Activated T-cell treated with anti-CD3 and anti-CD28 coated beads, Interleukin-2, amount 50 U/mL, for 4 hours (primary cell): ENCODE measurements at regions not wholly inside any gene's neighbourhood (a gene's known extent, or its start where the extent isn't known, plus 50 kb on each side); places are given as distances from the start of the nearest gene placed in this dataset.

Experiments
- ATAC-seq, 2 donors: fragments of 200-7000 bp; cut with Tn5 transposase; one replicate each; pipeline ENCODE4 v1.10.0; 2021
- DNase-seq: peaks from one replicate; pipeline ENCODE4 v3.0.0-alpha.2; 2020
- H3K27me3 Mint-ChIP-seq: one replicate; pipeline ENCODE4 v1.8.0; 2021; ENCODE audit warnings: low read depth, mixed read lengths
- H3K36me3 Mint-ChIP-seq: one replicate; pipeline ENCODE4 v1.8.0; 2022; ENCODE audit warnings: mixed read lengths; ENCODE audit not compliant: insufficient read depth
- H3K4me1 Mint-ChIP-seq: one replicate; pipeline ENCODE4 v1.8.0; 2021; ENCODE audit warnings: low read depth, mixed read lengths
- H3K4me3 Mint-ChIP-seq: one replicate; pipeline ENCODE4 v1.8.0; 2021; ENCODE audit warnings: mild to moderate bottlenecking, moderate library complexity, mixed read lengths
- H3K9me3 Mint-ChIP-seq: one replicate; pipeline ENCODE4 v1.8.0; 2021; ENCODE audit warnings: mixed read lengths

GRCh38 chr4:30471861-30472260, 248.3 kb upstream of the PCDH7 start:
- H3K4me3 Mint-ChIP-seq = no peak overlapping the region
- no peak for DNase-seq

GRCh38 chr4:30473225-30473624, 246.9 kb upstream of the PCDH7 start:
- Mint-ChIP-seq H3K4me3 (no peak overlapping the region), H3K36me3 (no peaks in the 10 kb centered on the region), H3K9me3 (peaks cover 4% of the 10 kb centered on the region), H3K27me3 (no peaks in the 10 kb centered on the region), H3K4me1 (no peaks in the 10 kb centered on the region)
- no peak for DNase-seq
- no peak for ATAC-seq

More at GRCh38 chr4:30471861-30472260, 248.3 kb upstream of the PCDH7 start:
- H3K27me3 Mint-ChIP-seq = no peaks in the 10 kb centered on the region
- H3K9me3 Mint-ChIP-seq = peaks cover 4% of the 10 kb centered on the region
- no peak for ATAC-seq
- H3K36me3 Mint-ChIP-seq = no peaks in the 10 kb centered on the region
- no peaks in the 10 kb centered on the region for H3K4me1 Mint-ChIP-seq

- Mint-ChIP-seq H3K4me3 (no peak overlapping the region), H3K36me3 (no peaks in the 10 kb centered on the region), H3K4me1 (no peaks in the 10 kb centered on the region), H3K27me3 (no peaks in the 10 kb centered on the region), H3K9me3 (peaks cover 25% of the 10 kb centered on the region)
- ATAC-seq = no peak
- no peak for DNase-seq
Observed at GRCh38 chr4:30495251-30495650, 224.9 kb upstream of the PCDH7 start.

GRCh38 chr4:30495651-30496310, 224.4 kb upstream of the PCDH7 start:
- Mint-ChIP-seq H3K36me3 (no peaks in the 10 kb centered on the region), H3K4me3 (no peak overlapping the region), H3K9me3 (peaks cover 25% of the 10 kb centered on the region), H3K4me1 (no peaks in the 10 kb centered on the region), H3K27me3 (no peaks in the 10 kb centered on the region)
- ATAC-seq (no peak), DNase-seq (no peak)

GRCh38 chr4:30511751-30512150, 208.4 kb upstream of the PCDH7 start:
- ATAC-seq (no peak), DNase-seq (no peak)
- Mint-ChIP-seq H3K4me3 (no peak overlapping the region), H3K4me1 (no peaks in the 10 kb centered on the region), H3K27me3 (no peaks in the 10 kb centered on the region), H3K9me3 (peaks cover 4% of the 10 kb centered on the region), H3K36me3 (no peaks in the 10 kb centered on the region)

- no peaks in the 10 kb centered on the region for H3K36me3 Mint-ChIP-seq
- no peaks in the 10 kb centered on the region for H3K27me3 Mint-ChIP-seq
- DNase-seq (no peak), ATAC-seq (no peak)
- no peaks in the 10 kb centered on the region for H3K4me1 Mint-ChIP-seq
- peaks cover 7% of the 10 kb centered on the region for H3K9me3 Mint-ChIP-seq
- no peak overlapping the region for H3K4me3 Mint-ChIP-seq
Observed at GRCh38 chr4:30518211-30518610, 202.0 kb upstream of the PCDH7 start.

GRCh38 chr4:30525662-30526315, 194.4 kb upstream of the PCDH7 start:
- H3K4me1 Mint-ChIP-seq = no peaks in the 10 kb centered on the region
- no peak for DNase-seq
- H3K9me3 Mint-ChIP-seq = peaks cover 12% of the 10 kb centered on the region
- H3K4me3 Mint-ChIP-seq = no peak overlapping the region
- no peak for ATAC-seq
- H3K27me3 Mint-ChIP-seq = no peaks in the 10 kb centered on the region
- H3K36me3 Mint-ChIP-seq = no peaks in the 10 kb centered on the region

GRCh38 chr4:30535255-30535654, 184.9 kb upstream of the PCDH7 start:
- ATAC-seq (no peak), DNase-seq (no peak)
- H3K4me3 Mint-ChIP-seq = no peak overlapping the region

GRCh38 chr4:30536231-30536630, 183.9 kb upstream of the PCDH7 start:
- Mint-ChIP-seq H3K4me1 (no peaks in the 10 kb centered on the region), H3K4me3 (no peak overlapping the region), H3K36me3 (no peaks in the 10 kb centered on the region), H3K27me3 (no peaks in the 10 kb centered on the region), H3K9me3 (peaks cover 18% of the 10 kb centered on the region)
- no peak for ATAC-seq
- no peak for DNase-seq

More at GRCh38 chr4:30535255-30535654, 184.9 kb upstream of the PCDH7 start:
- H3K4me1 Mint-ChIP-seq = no peaks in the 10 kb centered on the region
- peaks cover 16% of the 10 kb centered on the region for H3K9me3 Mint-ChIP-seq
- no peaks in the 10 kb centered on the region for H3K27me3 Mint-ChIP-seq
- no peaks in the 10 kb centered on the region for H3K36me3 Mint-ChIP-seq

GRCh38 chr4:30537456-30537855, 182.7 kb upstream of the PCDH7 start:
- Mint-ChIP-seq H3K27me3 (no peaks in the 10 kb centered on the region), H3K4me3 (no peak overlapping the region), H3K36me3 (no peaks in the 10 kb centered on the region), H3K9me3 (peaks cover 18% of the 10 kb centered on the region), H3K4me1 (no peaks in the 10 kb centered on the region)
- no peak for DNase-seq
- ATAC-seq = no peak

GRCh38 chr4:30538794-30539193, 181.4 kb upstream of the PCDH7 start:
- H3K4me1 Mint-ChIP-seq = no peaks in the 10 kb centered on the region

GRCh38 chr4:30543057-30543456, 177.1 kb upstream of the PCDH7 start:
- H3K36me3 Mint-ChIP-seq = no peaks in the 10 kb centered on the region
- ATAC-seq = no peak
- no peak for DNase-seq
- H3K4me3 Mint-ChIP-seq = no peak overlapping the region
- H3K4me1 Mint-ChIP-seq = no peaks in the 10 kb centered on the region
- no peaks in the 10 kb centered on the region for H3K27me3 Mint-ChIP-seq
- H3K9me3 Mint-ChIP-seq = peaks cover 18% of the 10 kb centered on the region

More at GRCh38 chr4:30538794-30539193, 181.4 kb upstream of the PCDH7 start:
- Mint-ChIP-seq H3K4me3 (no peak overlapping the region), H3K9me3 (peaks cover 18% of the 10 kb centered on the region), H3K36me3 (no peaks in the 10 kb centered on the region), H3K27me3 (no peaks in the 10 kb centered on the region)
- DNase-seq = no peak
- no peak for ATAC-seq

GRCh38 chr4:30553151-30553550, 167.0 kb upstream of the PCDH7 start:
- ATAC-seq = no peak
- no peaks in the 10 kb centered on the region for H3K27me3 Mint-ChIP-seq
- H3K36me3 Mint-ChIP-seq = no peaks in the 10 kb centered on the region
- H3K4me1 Mint-ChIP-seq = no peaks in the 10 kb centered on the region
- peaks cover 14% of the 10 kb centered on the region for H3K9me3 Mint-ChIP-seq
- H3K4me3 Mint-ChIP-seq = no peak overlapping the region
- no peak for DNase-seq

- Mint-ChIP-seq H3K4me1 (no peaks in the 10 kb centered on the region), H3K27me3 (no peaks in the 10 kb centered on the region), H3K9me3 (peaks cover 14% of the 10 kb centered on the region), H3K36me3 (no peaks in the 10 kb centered on the region), H3K4me3 (no peak overlapping the region)
- DNase-seq (no peak), ATAC-seq (no peak)
Observed at GRCh38 chr4:30553706-30554105, 166.5 kb upstream of the PCDH7 start.

GRCh38 chr4:30555775-30556174, 164.4 kb upstream of the PCDH7 start:
- Mint-ChIP-seq H3K4me3 (no peak overlapping the region), H3K4me1 (no peaks in the 10 kb centered on the region), H3K9me3 (peaks cover 21% of the 10 kb centered on the region), H3K27me3 (no peaks in the 10 kb centered on the region), H3K36me3 (no peaks in the 10 kb centered on the region)
- DNase-seq = no peak
- no peak for ATAC-seq
